WTC11 (cell line): ENCODE measurements at regions not wholly inside any gene's neighbourhood (a gene's known extent, or its start where the extent isn't known, plus 50 kb on each side); places are given as distances from the start of the nearest gene placed in this dataset.

Experiments
- ATF2 ChIP-seq: sonication (generic); formaldehyde crosslinking; IDR thresholded peaks from 2 replicates; pipeline ENCODE4 v1.8.1; 2022; ENCODE audit warnings: low read depth, missing genetic modification reagents, borderline replicate concordance
- CREB1 ChIP-seq: sonication (generic); formaldehyde crosslinking; IDR thresholded peaks from 2 replicates; pipeline ENCODE4 v1.8.0; 2023; ENCODE audit warnings: mild to moderate bottlenecking, missing genetic modification reagents
- CTCF ChIP-seq: fragments of 200-600 bp; IDR thresholded peaks from 2 replicates; pipeline ENCODE4 v1.8.0; 2022; ENCODE audit warnings: antibody characterized with exemption
- MAX ChIP-seq: sonication (generic); formaldehyde crosslinking; IDR thresholded peaks from 2 replicates; pipeline ENCODE4 v1.8.0; 2022; ENCODE audit warnings: mild to moderate bottlenecking, missing genetic modification reagents

GRCh38 chr2:134103196-134103595, 150.7 kb upstream of the MGAT5 start:
- TF ChIP-seq CREB1 (CRISPR knock-in tag) (no peak), CTCF (no peak), MAX (CRISPR knock-in tag) (no peak), ATF2 (no peak)
